PC-9 (cell line): ENCODE measurements at regions not wholly inside any gene's neighbourhood (a gene's known extent, or its start where the extent isn't known, plus 50 kb on each side); places are given as distances from the start of the nearest gene placed in this dataset.

Experiments
- BruUV-seq: library from RNA; stranded (reverse); fragments of 400-500 nt; replicated peaks from 2 replicates; lab custom pipeline; 2021; lab: Mats Ljungman, UMichigan
- CTCF ChIA-PET: fragments of 300-600 bp; sonication (Branson Sonifier 250); formaldehyde crosslinking; loops from one replicate; lab custom pipeline; 2022; ENCODE audit warnings: antibody characterized with exemption; lab: Charles Lee
- POLR2A ChIA-PET: fragments of 300-600 bp; sonication (Branson Sonifier 250); formaldehyde crosslinking; loops from one replicate; lab custom pipeline; 2022; ENCODE audit warnings: antibody characterized with exemption; ENCODE audit not compliant: unreplicated experiment; lab: Charles Lee
- DNase-seq, 2 experiments: peaks; one replicate each; pipeline versions ENCODE4 v3.0.0 to v3.0.0-alpha.2; 2015 to 2022; ENCODE audit warnings: mixed read lengths in 1 of 2
- H2AFZ ChIP-seq: fragments of 200-600 bp; sonication (generic); 2 replicates; pipeline ENCODE4 v1.8.1; 2017; ENCODE audit warnings: antibody characterized with exemption
- H3F3A ChIP-seq: fragments of 200-600 bp; sonication (generic); 2 replicates; pipeline ENCODE4 v1.8.1; 2017; ENCODE audit warnings: antibody characterized with exemption, mild to moderate bottlenecking, low read depth; ENCODE audit not compliant: insufficient read depth
- H3K27ac ChIP-seq: fragments of 200-600 bp; sonication (generic); 2 replicates; pipeline ENCODE4 v1.6.1; 2016; ENCODE audit warnings: mixed run types
- H3K27me3 ChIP-seq: fragments of 200-600 bp; sonication (generic); 2 replicates; pipeline ENCODE4 v1.6.1; 2016; ENCODE audit warnings: low read depth, mixed run types; ENCODE audit not compliant: insufficient read depth
- H3K36me3 ChIP-seq: fragments of 200-600 bp; sonication (generic); 2 replicates; pipeline ENCODE4 v1.6.1; 2016; ENCODE audit warnings: low read depth, mixed run types
- H3K4me1 ChIP-seq: fragments of 200-600 bp; sonication (generic); replicated peaks from 2 replicates; pipeline ENCODE4 v1.6.1; 2016; ENCODE audit warnings: mixed run types; ENCODE audit not compliant: insufficient read depth
- H3K4me2 ChIP-seq: fragments of 200-600 bp; sonication (generic); 2 replicates; pipeline ENCODE4 v1.6.1; 2017; ENCODE audit warnings: mixed run types
- H3K4me3 ChIP-seq: fragments of 200-600 bp; sonication (generic); 2 replicates; pipeline ENCODE4 v1.6.1; 2016; ENCODE audit warnings: mixed run types
- H3K79me2 ChIP-seq: fragments of 200-600 bp; sonication (generic); 2 replicates; pipeline ENCODE4 v1.6.1; 2017; ENCODE audit warnings: low read depth, mixed run types
- H3K9me2 ChIP-seq: fragments of 200-600 bp; sonication (generic); 2 replicates; pipeline ENCODE4 v1.8.1; 2017; ENCODE audit warnings: mild to moderate bottlenecking; ENCODE audit not compliant: insufficient read depth
- H3K9me3 ChIP-seq: fragments of 200-600 bp; sonication (generic); 2 replicates; pipeline ENCODE4 v1.8.1; 2016; ENCODE audit warnings: low read depth; ENCODE audit not compliant: insufficient read depth
- H4K20me1 ChIP-seq: fragments of 200-600 bp; sonication (generic); 2 replicates; pipeline ENCODE4 v1.8.1; 2017; ENCODE audit not compliant: insufficient read depth
- CTCF ChIP-seq: fragments of 200-600 bp; sonication (generic); conservative IDR thresholded peaks from 2 replicates; pipeline ENCODE4 v1.6.1; 2017; ENCODE audit warnings: mixed run types, antibody characterized with exemption, mild to moderate bottlenecking, moderate library complexity
- EZH2 ChIP-seq: fragments of 200-600 bp; sonication (generic); IDR thresholded peaks from 2 replicates; pipeline ENCODE4 v1.8.0; 2017; ENCODE audit warnings: antibody characterized with exemption, low read depth
- intact Hi-C: fragments of 100-400 bp; cut with micrococcal nuclease; formaldehyde crosslinking; loops from one replicate; pipeline ENCODE4 v1.10.0; 2022; ENCODE audit not compliant: unreplicated experiment

GRCh38 chr13:104310861-104311260, 1244.6 kb upstream of the SLC10A2 start:
- no peak overlapping the region for H2AFZ ChIP-seq
- H3K27me3 ChIP-seq: no peaks in the 10 kb centered on the region
- no peaks in the 10 kb centered on the region for H3K79me2 ChIP-seq
- ChIA-PET POLR2A (no interaction called here), CTCF (no interaction called here)
- intact Hi-C loops: loop anchor here (10.0 kb wide), 2 partner anchors 464 to 1284 kb away; no protein-coding TSS in a partner anchor
- H3F3A ChIP-seq: peaks cover 3% of the 10 kb centered on the region
- no peaks in the 10 kb centered on the region; the same call in 1 of the 2 replicates for H3K9me3 ChIP-seq
- H3K4me3 ChIP-seq: no peak overlapping the region
- H3K36me3 ChIP-seq: no peaks in the 10 kb centered on the region
- H3K4me2 ChIP-seq: no peak overlapping the region
- H4K20me1 ChIP-seq: no peaks in the 10 kb centered on the region
- TF ChIP-seq EZH2 (no peak), CTCF (no peak)
- H3K27ac ChIP-seq: no peak overlapping the region
- BruUV-seq: no TSS peak
- peaks cover 10% of the 10 kb centered on the region for H3K4me1 ChIP-seq
- no peak for DNase-seq
- H3K9me2 ChIP-seq: no peaks in the 10 kb centered on the region

GRCh38 chr13:104309431-104309830, 1243.2 kb upstream of the SLC10A2 start:
- Histone ChIP-seq H3K79me2 (no peaks in the 10 kb centered on the region), H3F3A (no peaks in the 10 kb centered on the region; the same call in 1 of the 2 replicates), H3K9me2 (no peaks in the 10 kb centered on the region), H3K4me1 (no peaks in the 10 kb centered on the region), H3K27ac (no peak overlapping the region), H3K4me3 (no peak overlapping the region), H4K20me1 (no peaks in the 10 kb centered on the region), H3K27me3 (no peaks in the 10 kb centered on the region), H3K9me3 (no peaks in the 10 kb centered on the region), H3K36me3 (no peaks in the 10 kb centered on the region), H3K4me2 (no peak overlapping the region), H2AFZ (no peak overlapping the region)
- intact Hi-C loops: no loop called here
- no TSS peak for BruUV-seq
- no peak for DNase-seq
- POLR2A ChIA-PET: no interaction called here
- no peak for TF ChIP-seq EZH2
- TF ChIP-seq CTCF: no peak
- CTCF ChIA-PET: no interaction called here

- Histone ChIP-seq H3K4me3 (no peak overlapping the region), H3K27ac (no peak overlapping the region), H3K27me3 (no peaks in the 10 kb centered on the region), H4K20me1 (no peaks in the 10 kb centered on the region), H3K79me2 (no peaks in the 10 kb centered on the region), H3K9me3 (no peaks in the 10 kb centered on the region), H3K9me2 (no peaks in the 10 kb centered on the region), H3K4me2 (no peak overlapping the region), H3K36me3 (no peaks in the 10 kb centered on the region), H3K4me1 (peaks cover 15% of the 10 kb centered on the region; the same call in 1 of the 2 replicates), H3F3A (no peaks in the 10 kb centered on the region), H2AFZ (no peak overlapping the region)
- TF ChIP-seq CTCF (no peak), EZH2 (no peak)
- intact Hi-C loops: no loop called here
- no TSS peak for BruUV-seq
- CTCF ChIA-PET: no interaction called here
- no peak for DNase-seq
- POLR2A ChIA-PET: no interaction called here
These were observed 1235.2 kb upstream of the SLC10A2 start for GRCh38 chr13:104301171-104301975.
